Colonic mucosa (tissue), 4 donors: ENCODE measurements at regions not wholly inside any gene's neighbourhood (a gene's known extent, or its start where the extent isn't known, plus 50 kb on each side); places are given as distances from the start of the nearest gene placed in this dataset.

ENCODE experiments used
- DNase-seq: peaks from one replicate; pipeline ENCODE4 v3.0.0-alpha.2; 2020
- H3K27ac ChIP-seq: fragments of 200-600 bp; one replicate; pipeline ENCODE4 v1.8.0; 2021
- H3K27me3 ChIP-seq: fragments of 200-600 bp; one replicate; pipeline ENCODE4 v1.8.0; 2021
- H3K36me3 ChIP-seq: fragments of 200-600 bp; one replicate; pipeline ENCODE4 v1.8.0; 2021
- H3K4me1 ChIP-seq: fragments of 200-600 bp; one replicate; pipeline ENCODE4 v1.8.0; 2021; ENCODE audit warnings: mild to moderate bottlenecking
- H3K4me3 ChIP-seq: fragments of 200-600 bp; one replicate; pipeline ENCODE4 v1.8.0; 2021
- H3K9ac ChIP-seq, 2 donors: one replicate each; pipeline ENCODE4 v1.7.0; 2013; ENCODE audit warnings: control low read depth in 2 of 2, low read depth in 2 of 2, low read length in 2 of 2
- H3K9me3 ChIP-seq: fragments of 200-600 bp; one replicate; pipeline ENCODE4 v1.8.0; 2021
- CTCF ChIP-seq: fragments of 200-600 bp; IDR thresholded peaks from one replicate; pipeline ENCODE4 v1.8.0; 2022; ENCODE audit warnings: antibody characterized with exemption, mild to moderate bottlenecking
- intact Hi-C: fragments of 100-400 bp; cut with DNase I; formaldehyde crosslinking; loops from one replicate; pipeline ENCODE4 v1.14.1; 2022
- donor health status: healthy.
- donor health status: DM: no; HTN: no; CAD: no.
- donor health status: DM: no; HTN: no; CAD: no.

- Histone ChIP-seq H3K4me1 (no peaks in the 10 kb centered on the region), H3K36me3 (no peaks in the 10 kb centered on the region), H3K27ac (no peak overlapping the region), H3K9me3 (no peaks in the 10 kb centered on the region), H3K9ac (no peak overlapping the region), H3K4me3 (no peak overlapping the region), H3K27me3 (no peaks in the 10 kb centered on the region)
- no peak for TF ChIP-seq CTCF
- DNase-seq = no peak
- intact Hi-C loops = no loop called here
Measured at GRCh38 chr3:1578124-1578806, 485.4 kb downstream of the CNTN6 start.

- H3K9me3 ChIP-seq = no peaks in the 10 kb centered on the region
- no peak overlapping the region for H3K4me3 ChIP-seq
- intact Hi-C loops = no loop called here
- no peaks in the 10 kb centered on the region for H3K4me1 ChIP-seq
- no peak for DNase-seq
- no peak overlapping the region for H3K27ac ChIP-seq
- no peaks in the 10 kb centered on the region for H3K36me3 ChIP-seq
- H3K9ac ChIP-seq = no peak overlapping the region
- no peaks in the 10 kb centered on the region for H3K27me3 ChIP-seq
- TF ChIP-seq CTCF = no peak
Measured at GRCh38 chr3:1583044-1583443, 490.2 kb downstream of the CNTN6 start.

- intact Hi-C loops = no loop called here
- no peaks in the 10 kb centered on the region for H3K9me3 ChIP-seq
- H3K9ac ChIP-seq = no peak overlapping the region
- H3K27me3 ChIP-seq = no peaks in the 10 kb centered on the region
- H3K4me1 ChIP-seq = no peaks in the 10 kb centered on the region
- no peak for DNase-seq
- no peak for TF ChIP-seq CTCF
- no peaks in the 10 kb centered on the region for H3K36me3 ChIP-seq
- no peak overlapping the region for H3K4me3 ChIP-seq
- H3K27ac ChIP-seq = no peak overlapping the region
Measured at GRCh38 chr3:1587426-1587825, 494.6 kb downstream of the CNTN6 start.

- Histone ChIP-seq H3K27ac (no peak overlapping the region), H3K27me3 (no peaks in the 10 kb centered on the region), H3K4me1 (no peaks in the 10 kb centered on the region), H3K4me3 (no peak overlapping the region), H3K36me3 (no peaks in the 10 kb centered on the region), H3K9me3 (no peaks in the 10 kb centered on the region), H3K9ac (no peak overlapping the region)
- no peak for DNase-seq
- intact Hi-C loops = no loop called here
- TF ChIP-seq CTCF = no peak
Measured at GRCh38 chr3:1591327-1592028, 498.7 kb downstream of the CNTN6 start.

- H3K4me3 ChIP-seq = no peak overlapping the region
- no peak for DNase-seq
- H3K4me1 ChIP-seq = no peaks in the 10 kb centered on the region
- TF ChIP-seq CTCF = no peak
- no peak overlapping the region for H3K9ac ChIP-seq
- H3K27me3 ChIP-seq = no peaks in the 10 kb centered on the region
- H3K9me3 ChIP-seq = no peaks in the 10 kb centered on the region
- intact Hi-C loops = no loop called here
- H3K27ac ChIP-seq = no peak overlapping the region
- H3K36me3 ChIP-seq = no peaks in the 10 kb centered on the region
Measured at GRCh38 chr3:1594940-1595339, 502.1 kb downstream of the CNTN6 start.
